K562 (cell line): ENCODE measurements at regions not wholly inside any gene's neighbourhood (a gene's known extent, or its start where the extent isn't known, plus 50 kb on each side); places are given as distances from the start of the nearest gene placed in this dataset.

Experiments used
- CHD1 ChIP-seq: fragments of 200-600 bp; sonication (generic); IDR thresholded peaks from one replicate; pipeline ENCODE4 v1.6.1; 2012; ENCODE audit warnings: mild to moderate bottlenecking, moderate library complexity, low read length, inconsistent platforms
- HNRNPK ChIP-seq: fragments of 200-400 bp; formaldehyde crosslinking; IDR thresholded peaks from one replicate; pipeline ENCODE4 v1.6.1; 2018; ENCODE audit warnings: mild to moderate bottlenecking, low read depth, low read length; ENCODE audit not compliant: poor library complexity, severe bottlenecking
- TF ChIP-seq, protein P1 (sequence below): sonication (generic); formaldehyde crosslinking; IDR thresholded peaks from 2 replicates; pipeline ENCODE4 v1.8.1; 2023; ENCODE audit warnings: mild to moderate bottlenecking, missing genetic modification reagents
- TF ChIP-seq, protein P2 (sequence below): IDR thresholded peaks from 3 replicates; pipeline ENCODE4 v1.6.1; 2011; ENCODE audit warnings: borderline replicate concordance, mild to moderate bottlenecking; ENCODE audit not compliant: insufficient read length, insufficient read depth

DNA sequence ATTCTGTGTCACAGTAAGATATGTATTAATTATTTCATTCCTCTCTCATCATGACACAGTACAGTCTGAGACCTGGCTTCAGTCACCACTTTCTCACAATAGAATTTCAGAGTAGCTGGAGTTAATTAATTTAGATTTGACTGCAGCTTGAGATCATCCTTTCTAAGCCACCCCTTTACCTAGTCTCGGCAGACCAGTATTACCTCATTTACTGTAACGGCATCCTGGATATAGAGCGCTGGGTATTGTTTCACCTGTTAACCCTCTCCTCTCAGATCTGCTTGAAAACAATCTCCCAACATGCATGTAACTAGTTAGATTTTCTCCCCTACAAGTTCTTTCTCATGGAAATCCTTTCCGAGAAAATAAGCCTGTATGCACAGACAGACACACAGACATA is 1057.5 kb downstream of the GATA3 start:
- no peak for TF ChIP-seq CHD1
- TF ChIP-seq HNRNPK, result no peak
- TF ChIP-seq, protein P1, sequence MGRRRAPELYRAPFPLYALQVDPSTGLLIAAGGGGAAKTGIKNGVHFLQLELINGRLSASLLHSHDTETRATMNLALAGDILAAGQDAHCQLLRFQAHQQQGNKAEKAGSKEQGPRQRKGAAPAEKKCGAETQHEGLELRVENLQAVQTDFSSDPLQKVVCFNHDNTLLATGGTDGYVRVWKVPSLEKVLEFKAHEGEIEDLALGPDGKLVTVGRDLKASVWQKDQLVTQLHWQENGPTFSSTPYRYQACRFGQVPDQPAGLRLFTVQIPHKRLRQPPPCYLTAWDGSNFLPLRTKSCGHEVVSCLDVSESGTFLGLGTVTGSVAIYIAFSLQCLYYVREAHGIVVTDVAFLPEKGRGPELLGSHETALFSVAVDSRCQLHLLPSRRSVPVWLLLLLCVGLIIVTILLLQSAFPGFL (CRISPR knock-in tag), result no peak
- TF ChIP-seq, protein P2, sequence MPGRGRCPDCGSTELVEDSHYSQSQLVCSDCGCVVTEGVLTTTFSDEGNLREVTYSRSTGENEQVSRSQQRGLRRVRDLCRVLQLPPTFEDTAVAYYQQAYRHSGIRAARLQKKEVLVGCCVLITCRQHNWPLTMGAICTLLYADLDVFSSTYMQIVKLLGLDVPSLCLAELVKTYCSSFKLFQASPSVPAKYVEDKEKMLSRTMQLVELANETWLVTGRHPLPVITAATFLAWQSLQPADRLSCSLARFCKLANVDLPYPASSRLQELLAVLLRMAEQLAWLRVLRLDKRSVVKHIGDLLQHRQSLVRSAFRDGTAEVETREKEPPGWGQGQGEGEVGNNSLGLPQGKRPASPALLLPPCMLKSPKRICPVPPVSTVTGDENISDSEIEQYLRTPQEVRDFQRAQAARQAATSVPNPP, result no peak
